ENCODE measurements at regions not wholly inside any gene's neighbourhood (a gene's known extent, or its start where the extent isn't known, plus 50 kb on each side); places are given as distances from the start of the nearest gene placed in this dataset.

DNA sequence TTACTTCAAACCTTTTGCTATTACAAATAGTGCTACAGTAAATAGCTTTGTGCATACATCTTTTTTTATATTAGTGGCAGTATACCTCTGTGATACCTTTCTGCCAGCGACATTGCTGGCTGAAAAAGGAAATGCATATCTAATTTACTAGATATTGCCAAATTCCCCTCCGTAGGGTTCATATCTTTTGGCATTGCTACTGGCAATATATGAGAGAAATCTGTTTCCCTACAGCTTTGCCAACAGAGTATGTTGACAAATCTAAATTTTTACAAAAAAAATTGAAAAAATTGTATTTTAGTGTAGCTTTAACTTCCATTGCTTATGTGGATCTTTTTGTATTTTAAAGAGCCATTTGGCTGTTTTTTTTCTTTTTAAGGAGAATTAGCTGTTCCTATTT, 426.7 kb downstream of the TRIB2 start:
- TF ChIP-seq GATA2 (IDR thresholded peaks at IDR 0.05; ENCODE audit: low read depth, low read length) (no peak), GATA3 (IDR thresholded peaks at IDR 0.05; ENCODE audit: low read depth, low read length) (no peak)

Measured in SH-SY5Y (cell line).